ENCODE measurements at regions not wholly inside any gene's neighbourhood (a gene's known extent, or its start where the extent isn't known, plus 50 kb on each side); places are given as distances from the start of the nearest gene placed in this dataset.

DNA sequence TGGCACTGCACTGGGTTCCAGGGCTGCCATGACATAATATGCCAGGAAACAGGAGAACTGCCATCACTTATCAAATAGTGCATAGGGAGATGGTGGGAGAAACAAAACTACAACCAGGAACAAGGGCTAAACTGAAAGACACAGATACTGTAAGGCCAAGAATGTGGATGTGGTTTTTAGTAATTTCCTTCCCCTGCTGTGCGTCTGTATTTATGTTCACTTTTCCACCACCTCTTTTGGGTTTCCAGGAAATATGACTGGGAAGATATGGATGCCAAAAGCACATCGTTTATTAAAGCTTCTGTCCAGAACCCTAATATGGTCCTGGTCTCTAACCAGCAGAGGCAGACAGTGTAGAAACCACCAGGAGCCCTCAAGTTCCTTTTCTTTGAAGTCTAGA lies 759.7 kb upstream of the FANCL start:
- no peak for TF ChIP-seq PATZ1 (CRISPR knock-in tag; IDR thresholded peaks at IDR 0.05; ENCODE audit: borderline replicate concordance)
- no peak for TF ChIP-seq RARB (CRISPR knock-in tag; IDR thresholded peaks at IDR 0.05)
- no peak for TF ChIP-seq ZFP30 (CRISPR knock-in tag; IDR thresholded peaks at IDR 0.05)
